CD4-positive, alpha-beta T cell treated with Interleukin-4 for 1 hour (primary cell): ENCODE measurements at regions not wholly inside any gene's neighbourhood (a gene's known extent, or its start where the extent isn't known, plus 50 kb on each side); places are given as distances from the start of the nearest gene placed in this dataset.

Source experiments
- DNase-seq, 2 donors: peaks; one replicate each; pipeline ENCODE4 v3.0.0-alpha.2; 2020 to 2022

GRCh38 chr1:87791931-87792740, 463.5 kb downstream of the LMO4 start:
- DNase-seq: no peak

GRCh38 chr1:87794788-87795614, 466.3 kb downstream of the LMO4 start:
- no peak for DNase-seq

GRCh38 chr1:87795615-87796337, 467.1 kb downstream of the LMO4 start:
- DNase-seq: no peak

GRCh38 chr1:87796471-87796901, 467.8 kb downstream of the LMO4 start:
- no peak for DNase-seq

GRCh38 chr1:87799451-87799850, 470.8 kb downstream of the LMO4 start:
- DNase-seq: no peak

- no peak for DNase-seq
Observed at GRCh38 chr1:87800006-87800405, 471.3 kb downstream of the LMO4 start.

- DNase-seq: no peak
Observed at GRCh38 chr1:87803375-87803774, 474.7 kb downstream of the LMO4 start.

GRCh38 chr1:87804128-87804527, 475.4 kb downstream of the LMO4 start:
- DNase-seq: no peak

GRCh38 chr1:87805666-87806378, 477.1 kb downstream of the LMO4 start:
- DNase-seq: no peak

- DNase-seq: no peak
Observed at GRCh38 chr1:87806379-87807094, 477.9 kb downstream of the LMO4 start.

GRCh38 chr1:87810166-87810565, 481.5 kb downstream of the LMO4 start:
- no peak for DNase-seq

- DNase-seq: no peak
Observed at GRCh38 chr1:87812871-87813577, 484.3 kb downstream of the LMO4 start.

- DNase-seq: no peak
Observed at GRCh38 chr1:87814573-87814972, 485.9 kb downstream of the LMO4 start.

- DNase-seq: no peak
Observed at GRCh38 chr1:87816646-87817045, 488.0 kb downstream of the LMO4 start.

- no peak for DNase-seq
Observed at GRCh38 chr1:87820668-87821334, 492.1 kb downstream of the LMO4 start.

GRCh38 chr1:87821335-87821697, 492.6 kb downstream of the LMO4 start:
- no peak for DNase-seq

GRCh38 chr1:87826681-87827251, 498.1 kb downstream of the LMO4 start:
- peak; percentile 7 to 55 for DNase-seq

GRCh38 chr1:87829360-87829759, 500.7 kb downstream of the LMO4 start:
- DNase-seq: no peak

GRCh38 chr1:87830432-87830978, 501.8 kb downstream of the LMO4 start:
- peak in 1 of 2 donors; percentile 3 for DNase-seq

GRCh38 chr1:87833166-87833565, 504.5 kb downstream of the LMO4 start:
- no peak for DNase-seq
